Neuron (in vitro differentiated cells): ENCODE measurements at regions not wholly inside any gene's neighbourhood (a gene's known extent, or its start where the extent isn't known, plus 50 kb on each side); places are given as distances from the start of the nearest gene placed in this dataset.

Experiments
- H2AFZ ChIP-seq: one replicate; pipeline ENCODE4 v1.6.1; 2013; ENCODE audit warnings: low read depth, mild to moderate bottlenecking, inconsistent platforms, low read length, moderate library complexity
- H3K27me3 ChIP-seq: one replicate; pipeline ENCODE4 v1.6.1; 2013; ENCODE audit warnings: low read length; ENCODE audit not compliant: insufficient read depth
- H3K36me3 ChIP-seq: one replicate; pipeline ENCODE4 v1.6.1; 2013; ENCODE audit warnings: low read length; ENCODE audit not compliant: insufficient read depth
- H3K4me1 ChIP-seq: one replicate; pipeline ENCODE4 v1.6.1; 2013; ENCODE audit warnings: low read length; ENCODE audit not compliant: insufficient read depth
- H3K4me3 ChIP-seq: 2 replicates; pipeline ENCODE4 v1.5.1; 2013; ENCODE audit warnings: mild to moderate bottlenecking, low read length, moderate library complexity
- H3K9me3 ChIP-seq: one replicate; pipeline ENCODE4 v1.6.1; 2013; ENCODE audit warnings: low read length

DNA sequence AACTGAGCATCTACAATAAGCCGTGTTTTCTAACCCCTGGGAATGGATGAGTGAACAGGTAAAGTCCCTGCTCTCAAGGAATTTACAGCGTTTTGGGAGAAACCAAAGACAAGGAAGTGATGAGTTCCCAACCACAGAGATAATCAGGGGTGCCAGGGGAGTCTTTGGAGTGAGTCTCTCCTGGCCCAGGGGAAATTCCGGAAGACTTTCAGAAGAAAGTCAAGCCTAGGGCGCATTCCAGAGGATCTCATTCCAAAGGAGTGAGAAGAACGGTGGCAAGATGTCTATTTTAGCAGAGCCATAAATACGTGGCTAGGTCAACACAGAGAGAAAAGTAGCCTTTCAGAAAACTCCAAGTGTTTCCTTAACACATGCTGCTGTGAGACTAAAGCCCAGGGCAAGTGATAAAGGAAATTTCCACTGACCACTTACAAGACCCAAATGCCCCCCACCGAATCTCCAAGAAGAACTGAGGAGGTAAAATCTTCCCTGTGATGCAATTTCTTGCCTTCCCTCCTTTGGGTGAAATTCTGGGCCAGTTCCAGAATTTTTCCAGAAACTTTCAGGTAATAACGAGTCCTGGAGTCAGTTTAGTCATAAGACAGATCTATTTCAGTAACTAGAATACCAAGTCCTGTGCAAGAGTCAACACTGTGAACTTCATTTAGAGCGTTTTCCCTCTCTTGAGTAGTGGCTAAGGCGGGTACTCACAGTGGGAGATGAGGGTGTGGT, 437.4 kb downstream of the NR2F2 start:
- Histone ChIP-seq H3K4me3 (no peak overlapping the region), H2AFZ (no peak overlapping the region), H3K4me1 (no peaks in the 10 kb centered on the region), H3K27me3 (no peaks in the 10 kb centered on the region), H3K36me3 (no peaks in the 10 kb centered on the region), H3K9me3 (no peaks in the 10 kb centered on the region)

- H3K4me3 ChIP-seq = no peak overlapping the region
- no peaks in the 10 kb centered on the region for H3K9me3 ChIP-seq
- H3K4me1 ChIP-seq = peaks cover 2% of the 10 kb centered on the region
- H3K36me3 ChIP-seq = no peaks in the 10 kb centered on the region
- H2AFZ ChIP-seq = no peak overlapping the region
- H3K27me3 ChIP-seq = no peaks in the 10 kb centered on the region
Measured at GRCh38 chr15:96768435-96768789, 437.9 kb downstream of the NR2F2 start.

- Histone ChIP-seq H3K27me3 (no peaks in the 10 kb centered on the region), H3K4me3 (no peak overlapping the region), H2AFZ (no peak overlapping the region), H3K9me3 (no peaks in the 10 kb centered on the region), H3K36me3 (no peaks in the 10 kb centered on the region), H3K4me1 (peaks cover 4% of the 10 kb centered on the region)
Measured at GRCh38 chr15:96771035-96771434, 440.5 kb downstream of the NR2F2 start.

DNA sequence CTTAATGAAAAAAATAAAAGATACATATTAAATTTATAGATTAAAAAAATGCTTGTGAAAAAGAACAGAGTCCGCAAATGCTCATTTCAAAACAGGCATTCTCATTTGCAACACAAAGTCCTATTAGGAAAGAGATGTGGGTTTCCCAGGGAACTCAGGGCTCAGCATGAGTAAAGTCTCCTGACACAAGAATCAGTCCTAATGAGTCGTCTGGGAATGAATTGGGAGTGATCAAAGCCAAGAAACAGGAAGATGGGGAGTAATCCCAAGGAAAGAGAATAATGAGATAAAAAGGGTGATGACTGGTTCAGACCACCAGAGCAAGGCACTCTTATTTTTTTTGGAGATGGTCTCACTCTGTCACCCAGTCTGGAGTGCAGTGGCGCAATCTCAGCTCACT, 443.7 kb downstream of the NR2F2 start:
- Histone ChIP-seq H2AFZ (no peak overlapping the region), H3K36me3 (no peaks in the 10 kb centered on the region), H3K27me3 (no peaks in the 10 kb centered on the region), H3K9me3 (no peaks in the 10 kb centered on the region), H3K4me3 (no peak overlapping the region), H3K4me1 (peaks cover 4% of the 10 kb centered on the region)

- no peak overlapping the region for H2AFZ ChIP-seq
- no peaks in the 10 kb centered on the region for H3K27me3 ChIP-seq
- H3K9me3 ChIP-seq = no peaks in the 10 kb centered on the region
- H3K4me3 ChIP-seq = no peak overlapping the region
- no peaks in the 10 kb centered on the region for H3K36me3 ChIP-seq
- no peaks in the 10 kb centered on the region for H3K4me1 ChIP-seq
Measured at GRCh38 chr15:96783746-96784145, 453.2 kb downstream of the NR2F2 start.

DNA sequence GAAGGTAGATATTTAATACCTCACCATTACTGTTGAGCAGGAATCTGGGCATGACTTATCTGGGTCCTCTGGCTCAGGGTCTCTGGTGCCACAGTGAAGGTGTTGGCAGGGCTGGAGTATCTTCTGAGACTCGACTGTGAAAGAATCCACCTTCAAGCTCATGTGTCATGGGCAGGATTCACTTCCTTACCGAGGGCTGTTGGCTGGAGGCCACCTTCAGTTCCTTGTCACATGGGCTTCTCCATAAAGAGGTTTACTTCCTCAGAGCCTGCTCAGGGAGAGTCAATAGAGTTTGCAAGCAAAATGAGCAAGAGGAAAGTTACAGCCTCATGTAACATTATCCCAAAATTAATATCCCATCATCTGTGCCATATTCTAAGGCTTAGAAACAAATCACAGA, 459.5 kb downstream of the NR2F2 start:
- Histone ChIP-seq H3K36me3 (no peaks in the 10 kb centered on the region), H2AFZ (no peak overlapping the region), H3K4me1 (no peaks in the 10 kb centered on the region), H3K27me3 (no peaks in the 10 kb centered on the region), H3K9me3 (no peaks in the 10 kb centered on the region), H3K4me3 (no peak overlapping the region)

DNA sequence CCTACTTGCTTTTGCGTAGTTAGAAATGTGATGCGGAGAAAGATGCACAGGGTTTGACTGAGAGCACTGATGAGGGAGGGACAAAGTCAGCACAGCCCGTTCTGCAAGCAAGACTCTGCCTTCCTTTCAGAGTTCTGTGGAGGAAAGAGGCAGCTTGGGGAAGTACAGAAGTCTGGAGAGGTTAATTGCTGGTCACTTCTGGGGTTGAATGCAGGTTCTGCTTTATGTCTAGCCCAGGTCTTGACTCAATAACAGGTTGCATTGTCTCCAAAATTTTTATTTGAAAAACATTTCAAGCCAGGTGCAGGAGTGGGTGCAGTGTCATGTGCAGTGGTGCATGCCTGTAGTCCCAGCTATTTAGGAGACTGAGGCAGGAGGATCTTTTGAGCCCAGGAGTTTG, 461.7 kb downstream of the NR2F2 start:
- Histone ChIP-seq H3K9me3 (no peaks in the 10 kb centered on the region), H3K36me3 (no peaks in the 10 kb centered on the region), H3K27me3 (no peaks in the 10 kb centered on the region), H3K4me3 (no peak overlapping the region), H2AFZ (no peak overlapping the region), H3K4me1 (no peaks in the 10 kb centered on the region)

- no peak overlapping the region for H3K4me3 ChIP-seq
- H2AFZ ChIP-seq = no peak overlapping the region
- H3K9me3 ChIP-seq = no peaks in the 10 kb centered on the region
- H3K36me3 ChIP-seq = no peaks in the 10 kb centered on the region
- no peaks in the 10 kb centered on the region for H3K27me3 ChIP-seq
- peaks cover 8% of the 10 kb centered on the region for H3K4me1 ChIP-seq
Measured at GRCh38 chr15:96796841-96797240, 466.3 kb downstream of the NR2F2 start.

GRCh38 chr15:96801576-96802150, 471.2 kb downstream of the NR2F2 start:
- H3K9me3 ChIP-seq = no peaks in the 10 kb centered on the region
- no peak overlapping the region for H2AFZ ChIP-seq
- no peaks in the 10 kb centered on the region for H3K36me3 ChIP-seq
- peaks cover 48% of the 10 kb centered on the region for H3K4me1 ChIP-seq
- no peaks in the 10 kb centered on the region for H3K27me3 ChIP-seq
- H3K4me3 ChIP-seq = no peak overlapping the region

DNA sequence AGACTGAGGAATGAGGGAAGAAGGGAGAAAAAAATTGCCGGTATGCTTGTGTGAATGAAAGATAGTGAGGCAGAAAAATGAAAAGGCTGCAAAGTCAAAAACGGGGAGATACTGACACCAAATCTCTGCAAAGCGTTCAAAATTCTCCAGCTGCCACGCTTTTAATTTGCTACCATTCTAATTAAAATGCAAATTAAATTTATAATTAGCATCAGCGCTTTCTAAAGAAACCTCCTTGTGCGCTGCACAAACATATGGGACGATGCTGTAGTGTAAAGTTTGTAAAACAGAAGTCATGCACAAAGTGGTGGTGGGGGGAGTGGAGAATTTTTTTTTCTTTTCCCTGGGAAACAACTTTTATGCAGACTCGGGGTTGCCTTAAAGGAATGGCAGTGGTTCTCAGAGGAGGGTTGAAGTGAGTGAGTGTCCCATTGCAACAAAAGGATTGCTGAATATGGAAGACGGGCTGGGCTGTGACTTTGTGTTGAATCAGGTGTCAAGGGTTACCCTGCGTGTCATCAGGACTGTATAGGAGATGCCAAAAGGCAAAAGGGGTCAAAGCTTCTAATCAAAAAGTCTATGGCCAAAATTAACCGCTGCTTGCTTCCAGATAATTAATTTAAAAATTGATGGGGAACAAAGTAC, 472.2 kb downstream of the NR2F2 start:
- H3K9me3 ChIP-seq = no peaks in the 10 kb centered on the region
- H3K27me3 ChIP-seq = no peaks in the 10 kb centered on the region
- H3K4me1 ChIP-seq = peaks cover 48% of the 10 kb centered on the region
- H2AFZ ChIP-seq = no peak overlapping the region
- no peaks in the 10 kb centered on the region for H3K36me3 ChIP-seq
- H3K4me3 ChIP-seq = no peak overlapping the region

DNA sequence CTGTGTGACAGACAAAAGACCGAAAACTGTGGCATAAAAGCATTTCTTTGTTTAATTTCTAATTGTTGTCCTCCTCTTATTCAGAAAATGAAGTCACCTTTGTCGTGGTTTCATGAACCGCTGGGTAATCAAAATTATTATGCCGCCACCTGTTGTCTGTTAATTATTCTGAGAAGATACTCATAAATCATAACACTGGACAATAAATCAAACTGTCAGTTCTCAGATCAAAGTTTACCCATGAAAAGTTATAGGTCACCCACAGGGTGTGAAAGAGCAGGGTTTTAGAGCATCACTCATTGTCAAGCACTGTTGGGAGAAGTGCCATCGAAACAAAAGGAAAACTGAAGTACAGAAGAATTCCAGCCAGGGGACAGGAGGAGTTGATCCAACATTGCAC, 474.3 kb downstream of the NR2F2 start:
- Histone ChIP-seq H3K4me1 (peaks cover 48% of the 10 kb centered on the region), H3K4me3 (no peak overlapping the region), H3K9me3 (no peaks in the 10 kb centered on the region), H3K36me3 (no peaks in the 10 kb centered on the region), H2AFZ (no peak overlapping the region), H3K27me3 (no peaks in the 10 kb centered on the region)

DNA sequence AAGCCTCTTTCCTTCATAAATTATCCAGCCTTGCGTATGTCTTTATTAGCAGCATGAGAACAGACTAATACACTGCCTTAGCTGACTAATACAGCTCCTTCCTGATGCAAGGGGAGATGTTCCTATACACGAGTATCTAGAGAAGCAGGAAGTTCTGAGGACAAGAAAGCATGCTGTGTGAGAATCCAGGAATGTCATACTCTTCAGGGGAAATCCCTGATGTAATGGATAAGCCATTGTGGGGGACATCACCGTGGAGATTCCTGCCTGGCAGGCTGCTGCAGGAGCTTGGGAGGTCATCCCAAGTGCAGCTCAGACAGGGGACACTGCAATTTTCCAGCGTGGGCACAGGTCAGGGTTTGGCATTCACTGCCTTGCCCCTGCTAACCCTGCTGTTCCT, 476.9 kb downstream of the NR2F2 start:
- Histone ChIP-seq H2AFZ (no peak overlapping the region), H3K9me3 (no peaks in the 10 kb centered on the region), H3K4me3 (no peak overlapping the region), H3K4me1 (peaks cover 35% of the 10 kb centered on the region), H3K27me3 (no peaks in the 10 kb centered on the region), H3K36me3 (no peaks in the 10 kb centered on the region)

DNA sequence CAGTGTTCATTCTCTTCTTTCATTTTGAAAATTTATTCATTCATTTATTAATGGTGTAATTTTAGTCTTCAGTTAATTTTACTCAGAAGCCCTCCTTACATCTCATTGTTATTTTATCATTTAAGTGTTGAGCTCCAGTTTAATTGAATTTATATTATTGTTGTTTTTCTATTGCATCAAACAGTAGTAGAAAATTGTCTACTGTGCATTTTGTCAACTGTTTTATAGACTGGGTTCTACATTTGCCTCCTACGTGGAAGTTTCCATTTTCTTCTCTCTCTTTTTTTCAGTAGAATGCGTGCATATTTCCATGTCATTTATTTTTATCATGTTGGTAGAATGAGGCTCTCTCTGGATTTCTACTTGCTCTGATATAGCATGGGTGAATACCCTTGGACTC, 487.4 kb downstream of the NR2F2 start:
- Histone ChIP-seq H3K27me3 (no peaks in the 10 kb centered on the region), H3K4me1 (peaks cover 3% of the 10 kb centered on the region), H3K36me3 (no peaks in the 10 kb centered on the region), H2AFZ (no peak overlapping the region), H3K4me3 (no peak overlapping the region), H3K9me3 (no peaks in the 10 kb centered on the region)
